HEK293T (cell line): ENCODE measurements at regions not wholly inside any gene's neighbourhood (a gene's known extent, or its start where the extent isn't known, plus 50 kb on each side); places are given as distances from the start of the nearest gene placed in this dataset.

Experiments
- CTCF ChIA-PET: fragments of 350-600 bp; formaldehyde crosslinking; extraction: SDS; loops from one replicate; lab custom pipeline; 2021; ENCODE audit warnings: antibody characterized with exemption, inconsistent platforms; lab: Yijun Ruan, JAX
- POLR2A ChIA-PET: fragments of 350-600 bp; formaldehyde crosslinking; extraction: SDS; loops from one replicate; lab custom pipeline; 2020; ENCODE audit warnings: antibody characterized with exemption, inconsistent platforms; lab: Yijun Ruan, JAX
- DNase-seq: peaks from one replicate; pipeline ENCODE4 v3.0.0; 2012; ENCODE audit warnings: mixed read lengths; ENCODE audit errors: extremely low spot score
- ARNT ChIP-seq: fragments of 450-650 bp; IDR thresholded peaks from 2 replicates; pipeline ENCODE4 v1.6.1; 2017; ENCODE audit warnings: mild to moderate bottlenecking
- BHLHE40 ChIP-seq: fragments of 450-650 bp; IDR thresholded peaks from 2 replicates; pipeline ENCODE4 v1.6.1; 2016; ENCODE audit warnings: mild to moderate bottlenecking, moderate library complexity, borderline replicate concordance
- CTBP1 ChIP-seq: fragments of 450-650 bp; IDR thresholded peaks from 2 replicates; pipeline ENCODE4 v1.6.1; 2016; ENCODE audit warnings: borderline replicate concordance
- ELF4 ChIP-seq: fragments of 450-650 bp; IDR thresholded peaks from 2 replicates; pipeline ENCODE4 v1.6.1; 2017; ENCODE audit warnings: antibody characterized with exemption
- FOXA1 ChIP-seq: fragments of 450-650 bp; IDR thresholded peaks from 2 replicates; pipeline ENCODE4 v1.6.1; 2016; ENCODE audit warnings: mild to moderate bottlenecking
- FOXK2 ChIP-seq: fragments of 450-650 bp; IDR thresholded peaks from 2 replicates; pipeline ENCODE4 v1.6.1; 2016; ENCODE audit warnings: mild to moderate bottlenecking
- FOXM1 ChIP-seq: fragments of 450-650 bp; IDR thresholded peaks from 2 replicates; pipeline ENCODE4 v1.6.1; 2017; ENCODE audit warnings: mild to moderate bottlenecking, borderline replicate concordance
- HDGF ChIP-seq: fragments of 450-650 bp; IDR thresholded peaks from 2 replicates; pipeline ENCODE4 v1.6.1; 2017; ENCODE audit warnings: antibody characterized with exemption, borderline replicate concordance
- L3MBTL2 ChIP-seq: fragments of 450-650 bp; conservative IDR thresholded peaks from 2 replicates; pipeline ENCODE4 v1.6.1; 2016; ENCODE audit warnings: mild to moderate bottlenecking
- LEF1 ChIP-seq: fragments of 450-650 bp; IDR thresholded peaks from 2 replicates; pipeline ENCODE4 v1.6.1; 2017; ENCODE audit warnings: mild to moderate bottlenecking, borderline replicate concordance
- NFRKB ChIP-seq: fragments of 450-650 bp; IDR thresholded peaks from 2 replicates; pipeline ENCODE4 v1.6.1; 2016; ENCODE audit warnings: mild to moderate bottlenecking, moderate library complexity
- PKNOX1 ChIP-seq: fragments of 450-650 bp; IDR thresholded peaks from 2 replicates; pipeline ENCODE4 v1.6.1; 2016
- SP1 ChIP-seq: fragments of 450-650 bp; IDR thresholded peaks from 2 replicates; pipeline ENCODE4 v1.6.1; 2017
- SUZ12 ChIP-seq: fragments of 450-650 bp; IDR thresholded peaks from 2 replicates; pipeline ENCODE4 v1.6.1; 2016; ENCODE audit warnings: mild to moderate bottlenecking
- TARDBP ChIP-seq: fragments of 450-650 bp; IDR thresholded peaks from 2 replicates; pipeline ENCODE4 v1.6.1; 2016
- ZNF384 ChIP-seq: fragments of 450-650 bp; IDR thresholded peaks from 2 replicates; pipeline ENCODE4 v1.6.1; 2016

GRCh38 chr12:33649992-33650391 lies 210.4 kb upstream of the SYT10 start:
- TF ChIP-seq CTBP1 (no peak), FOXA1 (no peak), FOXK2 (no peak), ELF4 (no peak), L3MBTL2 (no peak), SP1 (no peak), ZNF384 (no peak), BHLHE40 (no peak), FOXM1 (no peak), NFRKB (no peak), LEF1 (no peak), TARDBP (no peak), ARNT (no peak), PKNOX1 (no peak), SUZ12 (no peak), HDGF (no peak)
- ChIA-PET CTCF (no interaction called here), POLR2A (no interaction called here)
- DNase-seq, result no peak

- no peak for TF ChIP-seq SUZ12
- no peak for TF ChIP-seq HDGF
- TF ChIP-seq BHLHE40, result no peak
- TF ChIP-seq TARDBP, result no peak
- no peak for TF ChIP-seq FOXA1
- TF ChIP-seq FOXK2, result no peak
- TF ChIP-seq FOXM1, result no peak
- TF ChIP-seq ELF4, result no peak
- TF ChIP-seq L3MBTL2, result no peak
- DNase-seq, result no peak
- CTCF ChIA-PET, result no interaction called here
- POLR2A ChIA-PET, result no interaction called here
Observed at GRCh38 chr12:33650832-33651231, 211.2 kb upstream of the SYT10 start.

GRCh38 chr12:33653362-33653761 lies 213.7 kb upstream of the SYT10 start:
- ChIA-PET POLR2A (no interaction called here), CTCF (no interaction called here)
- DNase-seq, result no peak
- TF ChIP-seq ELF4 (no peak), FOXM1 (no peak), FOXK2 (no peak), CTBP1 (no peak), LEF1 (no peak), ZNF384 (no peak), SP1 (no peak), L3MBTL2 (no peak), PKNOX1 (no peak), FOXA1 (no peak), ARNT (no peak), SUZ12 (no peak), HDGF (no peak), TARDBP (no peak), NFRKB (no peak), BHLHE40 (no peak)

- ChIA-PET CTCF (no interaction called here), POLR2A (no interaction called here)
- DNase-seq, result no peak
- TF ChIP-seq CTBP1 (no peak), ELF4 (no peak), FOXM1 (no peak), SP1 (no peak), ARNT (no peak), NFRKB (no peak), LEF1 (no peak), FOXA1 (no peak), BHLHE40 (no peak), ZNF384 (no peak), SUZ12 (no peak), HDGF (no peak), TARDBP (no peak), L3MBTL2 (no peak), FOXK2 (no peak), PKNOX1 (no peak)
Observed at GRCh38 chr12:33654313-33654712, 214.7 kb upstream of the SYT10 start.

GRCh38 chr12:33663000-33663654 lies 223.5 kb upstream of the SYT10 start:
- DNase-seq, result no peak
- CTCF ChIA-PET, result no interaction called here
- no peak for TF ChIP-seq CTBP1
- TF ChIP-seq LEF1, result no peak
- TF ChIP-seq FOXA1, result no peak
- TF ChIP-seq SP1, result no peak
- no peak for TF ChIP-seq FOXM1
- TF ChIP-seq TARDBP, result no peak
- TF ChIP-seq NFRKB, result no peak
- no peak for TF ChIP-seq L3MBTL2
- no peak for TF ChIP-seq ARNT
- no peak for TF ChIP-seq BHLHE40
- TF ChIP-seq HDGF, result no peak
- TF ChIP-seq ZNF384, result no peak
- POLR2A ChIA-PET, result no interaction called here

- no peak for TF ChIP-seq L3MBTL2
- no peak for TF ChIP-seq NFRKB
- TF ChIP-seq CTBP1, result no peak
- no peak for TF ChIP-seq ARNT
- no peak for TF ChIP-seq LEF1
- TF ChIP-seq ZNF384, result no peak
- no peak for TF ChIP-seq SP1
- TF ChIP-seq SUZ12, result no peak
- no peak for DNase-seq
- ChIA-PET CTCF (no interaction called here), POLR2A (no interaction called here)
Observed at GRCh38 chr12:33669349-33669748, 229.7 kb upstream of the SYT10 start.
